SH-SY5Y (cell line): ENCODE measurements at regions not wholly inside any gene's neighbourhood (a gene's known extent, or its start where the extent isn't known, plus 50 kb on each side); places are given as distances from the start of the nearest gene placed in this dataset.

Experiments used
- GATA2 ChIP-seq: IDR thresholded peaks from 2 replicates; pipeline ENCODE4 v1.6.1; 2011; ENCODE audit warnings: mild to moderate bottlenecking, low read depth, low read length
- GATA3 ChIP-seq: IDR thresholded peaks from 2 replicates; pipeline ENCODE4 v1.6.1; 2011; ENCODE audit warnings: low read depth, mild to moderate bottlenecking, low read length, moderate library complexity

DNA sequence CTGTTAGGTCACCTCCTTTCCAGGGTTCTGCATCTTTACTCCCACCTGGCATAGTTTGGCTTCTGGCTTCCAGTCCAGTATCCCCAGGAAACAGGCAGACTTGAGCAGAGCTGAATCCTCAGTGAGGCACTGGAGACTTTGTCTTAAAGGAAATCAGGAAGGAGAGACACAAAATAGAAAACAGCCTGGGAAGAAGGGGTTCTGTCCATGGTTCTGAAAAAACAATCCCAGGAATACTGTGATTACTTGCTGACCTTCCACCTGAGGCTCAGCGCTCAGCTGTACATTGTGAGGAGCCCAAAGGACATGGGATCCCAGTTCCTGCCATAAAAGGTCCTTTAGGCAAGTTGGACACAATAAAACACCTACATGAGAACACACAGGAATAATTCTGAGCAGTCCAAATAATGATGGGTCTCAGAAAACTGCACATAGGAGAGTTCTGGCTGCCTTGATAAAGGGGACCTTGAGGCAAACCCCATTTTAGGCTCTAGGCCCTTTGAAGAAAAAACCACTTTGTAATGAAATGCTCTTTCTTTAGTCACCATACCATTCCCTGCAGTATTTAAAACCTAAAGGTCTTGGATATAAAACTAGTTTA, 81.4 kb upstream of the CRHR1 start:
- TF ChIP-seq GATA2 (no peak), GATA3 (no peak)
